Skeletal muscle satellite cell (primary cell): ENCODE measurements at regions not wholly inside any gene's neighbourhood (a gene's known extent, or its start where the extent isn't known, plus 50 kb on each side); places are given as distances from the start of the nearest gene placed in this dataset.
A peak's percentile ranks its signal among the peaks of the same experiment; 100 is the strongest.

Source experiments
- H3K27me3 ChIP-seq: 2 replicates; pipeline ENCODE4 v1.7.0; 2013; ENCODE audit warnings: low read length; ENCODE audit not compliant: control insufficient read depth, insufficient read depth
- H3K36me3 ChIP-seq: 2 replicates; pipeline ENCODE4 v1.7.0; 2013; ENCODE audit warnings: mild to moderate bottlenecking, control low read depth, low read length; ENCODE audit not compliant: insufficient read depth
- H3K4me1 ChIP-seq: 2 replicates; pipeline ENCODE4 v1.7.0; 2013; ENCODE audit warnings: low read length; ENCODE audit not compliant: control insufficient read depth, insufficient read depth
- H3K4me2 ChIP-seq: 2 replicates; pipeline ENCODE4 v1.7.0; 2013; ENCODE audit warnings: mild to moderate bottlenecking, low read length
- H3K4me3 ChIP-seq: 2 replicates; pipeline ENCODE4 v1.7.0; 2013; ENCODE audit warnings: low read length
- H3K9ac ChIP-seq: 2 replicates; pipeline ENCODE4 v1.7.0; 2013; ENCODE audit warnings: mild to moderate bottlenecking, low read depth, low read length, moderate library complexity
- H3K9me3 ChIP-seq: replicated peaks from 2 replicates; pipeline ENCODE4 v1.7.0; 2013; ENCODE audit warnings: mild to moderate bottlenecking, control low read depth, low read length

DNA sequence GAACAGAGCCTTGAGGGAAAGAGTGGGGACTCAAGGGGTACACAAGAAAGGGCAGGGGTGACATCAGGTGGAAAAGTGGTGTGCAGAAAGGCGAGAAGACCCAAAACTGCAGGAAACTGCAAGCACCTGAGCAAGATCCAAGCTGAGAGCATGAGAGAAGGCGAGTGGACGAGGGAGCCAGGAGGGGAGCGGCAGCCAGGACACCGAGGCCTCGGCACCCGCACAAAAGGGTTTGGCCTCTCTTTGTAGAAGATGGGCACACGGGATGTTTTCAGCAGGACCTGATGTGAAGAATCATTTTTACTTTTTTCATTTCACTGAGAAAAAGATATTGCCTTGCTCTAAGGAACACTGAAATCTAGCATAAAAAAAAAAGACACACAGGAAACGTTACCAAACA lies 82.1 kb upstream of the FOXQ1 start:
- H3K4me2 ChIP-seq, result no peak overlapping the region
- no peaks in the 10 kb centered on the region for H3K36me3 ChIP-seq
- H3K9me3 ChIP-seq, result no peaks in the 10 kb centered on the region
- H3K4me3 ChIP-seq, result no peak overlapping the region
- H3K4me1 ChIP-seq, result no peaks in the 10 kb centered on the region
- peaks cover 4% of the 10 kb centered on the region for H3K27me3 ChIP-seq
- H3K9ac ChIP-seq, result no peak overlapping the region

DNA sequence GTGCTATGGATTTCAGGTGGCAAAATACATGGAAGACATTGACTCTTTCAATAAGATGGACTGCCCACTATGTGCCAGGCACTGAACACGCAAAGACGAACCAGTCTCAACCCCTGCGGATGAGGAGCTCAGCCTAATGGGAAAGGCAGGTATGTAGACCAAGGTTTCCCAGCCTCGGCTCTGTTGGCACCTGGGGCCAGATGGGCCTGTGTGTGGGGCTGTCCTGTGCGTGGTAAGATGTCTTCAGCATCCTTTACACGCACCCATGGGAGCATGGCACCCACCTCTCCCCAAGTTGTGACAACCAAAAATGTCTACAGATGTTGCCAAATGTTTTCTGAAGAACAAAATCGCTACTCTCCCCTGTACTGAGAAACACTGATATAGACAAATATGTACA lies 82.6 kb upstream of the FOXQ1 start:
- H3K27me3 ChIP-seq, result peaks cover 4% of the 10 kb centered on the region
- H3K9me3 ChIP-seq, result no peaks in the 10 kb centered on the region
- H3K4me2 ChIP-seq, result no peak overlapping the region
- no peak overlapping the region for H3K9ac ChIP-seq
- no peaks in the 10 kb centered on the region for H3K36me3 ChIP-seq
- no peak overlapping the region for H3K4me3 ChIP-seq
- H3K4me1 ChIP-seq, result no peaks in the 10 kb centered on the region

DNA sequence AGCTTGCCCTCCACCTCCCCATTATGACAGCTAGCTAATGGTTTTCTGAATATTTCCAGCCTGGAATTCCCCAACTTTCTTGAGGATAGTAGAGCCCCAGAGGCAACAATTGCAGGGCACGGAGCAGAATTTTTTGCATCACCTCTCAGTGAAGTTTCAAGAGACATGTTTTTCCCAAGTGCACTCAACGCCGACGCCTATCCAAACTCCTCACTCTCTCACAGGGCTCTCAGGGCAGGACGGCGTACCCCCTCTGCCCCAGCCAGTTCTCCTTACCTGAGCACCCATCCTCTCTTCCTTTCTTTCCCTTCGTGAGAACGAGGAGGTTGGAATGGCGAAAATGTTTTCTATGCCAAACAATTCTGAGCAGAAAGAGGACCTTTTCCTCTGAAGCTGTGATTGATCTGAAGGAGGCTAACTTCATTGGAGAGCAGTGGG lies 83.1 kb upstream of the FOXQ1 start:
- H3K9ac ChIP-seq, result no peak overlapping the region
- no peak overlapping the region for H3K4me2 ChIP-seq
- no peaks in the 10 kb centered on the region for H3K9me3 ChIP-seq
- no peaks in the 10 kb centered on the region for H3K36me3 ChIP-seq
- H3K4me3 ChIP-seq, result no peak overlapping the region
- no peaks in the 10 kb centered on the region for H3K4me1 ChIP-seq
- H3K27me3 ChIP-seq, result peaks cover 4% of the 10 kb centered on the region

DNA sequence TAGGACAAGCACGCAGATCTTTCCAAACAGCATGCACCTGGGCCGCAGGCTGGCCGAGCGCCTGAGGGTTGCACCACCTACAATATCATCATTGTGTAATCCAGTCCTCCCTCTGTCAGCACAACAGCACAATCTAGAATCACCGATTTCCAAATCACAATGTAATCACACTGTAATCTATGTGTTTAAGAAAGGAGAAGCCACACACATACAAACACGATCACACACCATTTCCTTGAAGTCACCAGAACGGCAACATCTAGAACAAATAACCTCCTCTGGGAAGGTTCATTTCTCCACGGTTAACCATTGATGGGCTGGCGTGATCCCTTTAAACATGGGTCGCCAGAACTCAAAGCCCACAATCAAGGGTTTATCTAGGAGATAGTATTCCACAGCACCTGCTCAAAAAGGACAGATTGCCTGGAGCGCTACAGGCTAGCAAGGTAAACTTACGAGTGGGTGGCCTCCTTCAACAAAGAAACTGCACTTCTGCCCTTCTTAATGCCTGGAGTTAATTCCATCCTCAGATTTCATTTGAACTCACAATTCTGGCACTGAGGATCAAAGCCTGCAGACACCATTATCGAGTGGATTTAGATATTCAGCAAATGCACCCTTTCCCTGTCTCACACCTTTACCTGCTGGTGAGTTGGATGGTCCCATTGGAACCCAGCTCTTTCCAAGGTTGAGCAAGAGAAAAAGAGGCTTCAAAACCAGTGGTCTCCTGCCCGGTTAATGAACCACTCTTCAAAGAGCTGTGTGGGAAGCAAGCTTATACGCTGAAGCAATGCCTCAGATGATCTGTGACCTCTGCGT lies 83.8 kb upstream of the FOXQ1 start:
- Histone ChIP-seq H3K9me3 (no peaks in the 10 kb centered on the region), H3K36me3 (no peaks in the 10 kb centered on the region), H3K9ac (no peak overlapping the region), H3K27me3 (peaks cover 4% of the 10 kb centered on the region), H3K4me3 (no peak overlapping the region), H3K4me2 (no peak overlapping the region), H3K4me1 (no peaks in the 10 kb centered on the region)

DNA sequence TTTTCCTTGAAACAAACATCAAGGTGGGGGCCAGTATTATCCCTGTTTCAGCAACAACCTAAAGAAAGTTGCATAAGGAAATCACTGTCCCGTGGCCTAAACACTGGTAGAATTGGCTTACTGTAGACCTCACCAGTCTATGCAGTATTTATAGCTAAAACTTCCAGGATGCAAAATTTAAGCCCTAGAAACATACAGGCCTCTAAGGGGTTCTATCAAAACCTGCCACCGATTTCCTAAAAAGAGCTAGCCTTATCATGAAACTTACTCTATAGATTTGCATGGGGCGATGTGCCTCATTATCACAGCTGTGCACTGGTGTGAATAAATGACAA lies 84.3 kb upstream of the FOXQ1 start:
- Histone ChIP-seq H3K9me3 (no peaks in the 10 kb centered on the region), H3K4me3 (no peak overlapping the region), H3K27me3 (peaks cover 4% of the 10 kb centered on the region), H3K36me3 (no peaks in the 10 kb centered on the region), H3K4me1 (no peaks in the 10 kb centered on the region), H3K9ac (no peak overlapping the region), H3K4me2 (no peak overlapping the region)

DNA sequence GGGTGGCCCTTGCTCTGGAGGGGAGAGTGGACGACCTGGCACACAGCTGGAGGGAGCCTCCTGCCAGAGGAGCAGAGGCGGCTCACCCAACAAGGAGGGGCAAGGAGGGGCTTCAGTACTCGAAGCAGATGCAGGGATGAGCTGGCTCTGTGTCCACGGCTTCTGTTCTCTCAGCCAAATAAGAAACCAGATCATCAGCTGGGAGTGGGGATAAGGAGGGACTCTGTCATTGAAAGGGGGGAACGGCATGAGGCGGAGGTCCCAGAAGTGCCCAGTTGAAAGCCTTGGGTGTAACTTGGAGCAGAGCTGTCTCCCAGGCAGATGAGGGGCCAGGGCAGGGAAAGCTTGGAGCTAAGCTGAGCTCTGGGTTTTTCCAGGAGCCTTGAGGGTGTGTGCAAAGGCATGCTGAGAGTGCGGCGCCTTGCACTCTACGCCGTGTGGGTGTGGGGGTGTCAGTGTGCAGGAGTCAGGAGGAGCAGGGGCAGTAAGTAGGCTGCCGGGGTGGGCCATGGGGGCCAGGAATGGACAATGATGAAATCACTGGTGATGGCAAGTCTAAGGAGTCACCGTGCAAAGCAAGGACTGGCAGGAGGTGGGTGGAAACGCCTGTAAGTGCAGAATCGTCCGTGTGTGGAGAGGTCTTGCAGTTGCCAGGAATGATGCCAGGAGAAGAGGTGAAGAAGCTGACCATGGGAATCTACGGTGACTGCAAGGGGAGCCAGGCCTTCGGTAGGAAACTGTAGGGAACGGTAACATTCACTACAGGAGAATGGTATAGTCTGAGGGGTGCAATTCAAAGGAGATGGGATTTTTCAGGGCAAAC lies 85.4 kb upstream of the FOXQ1 start:
- Histone ChIP-seq H3K9me3 (no peaks in the 10 kb centered on the region), H3K4me1 (no peaks in the 10 kb centered on the region), H3K4me3 (no peak overlapping the region), H3K27me3 (peaks cover 4% of the 10 kb centered on the region), H3K9ac (no peak overlapping the region), H3K36me3 (no peaks in the 10 kb centered on the region), H3K4me2 (peak overlapping the region; percentile 19)

DNA sequence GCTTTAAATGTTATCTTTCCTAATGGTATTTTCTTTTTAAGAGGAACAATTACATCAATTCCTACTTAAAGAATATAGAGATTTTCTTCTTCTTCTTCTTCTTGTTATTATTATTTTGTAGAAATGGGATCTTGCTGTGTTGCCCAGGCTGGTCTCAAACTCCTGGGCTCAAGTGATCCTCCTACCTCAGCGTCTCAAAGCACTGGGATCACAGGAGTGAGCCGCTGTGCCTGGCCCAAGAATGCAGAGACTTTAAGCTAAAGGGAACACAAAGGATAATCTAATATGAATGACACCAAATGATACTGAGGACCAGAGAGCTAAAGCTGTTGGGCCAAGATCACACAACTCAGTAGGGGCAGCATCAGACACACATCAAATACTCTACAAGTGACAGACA lies 87.4 kb upstream of the FOXQ1 start:
- Histone ChIP-seq H3K36me3 (no peaks in the 10 kb centered on the region), H3K4me2 (no peak overlapping the region), H3K9me3 (no peaks in the 10 kb centered on the region), H3K27me3 (no peaks in the 10 kb centered on the region), H3K4me1 (no peaks in the 10 kb centered on the region), H3K4me3 (no peak overlapping the region), H3K9ac (no peak overlapping the region)

DNA sequence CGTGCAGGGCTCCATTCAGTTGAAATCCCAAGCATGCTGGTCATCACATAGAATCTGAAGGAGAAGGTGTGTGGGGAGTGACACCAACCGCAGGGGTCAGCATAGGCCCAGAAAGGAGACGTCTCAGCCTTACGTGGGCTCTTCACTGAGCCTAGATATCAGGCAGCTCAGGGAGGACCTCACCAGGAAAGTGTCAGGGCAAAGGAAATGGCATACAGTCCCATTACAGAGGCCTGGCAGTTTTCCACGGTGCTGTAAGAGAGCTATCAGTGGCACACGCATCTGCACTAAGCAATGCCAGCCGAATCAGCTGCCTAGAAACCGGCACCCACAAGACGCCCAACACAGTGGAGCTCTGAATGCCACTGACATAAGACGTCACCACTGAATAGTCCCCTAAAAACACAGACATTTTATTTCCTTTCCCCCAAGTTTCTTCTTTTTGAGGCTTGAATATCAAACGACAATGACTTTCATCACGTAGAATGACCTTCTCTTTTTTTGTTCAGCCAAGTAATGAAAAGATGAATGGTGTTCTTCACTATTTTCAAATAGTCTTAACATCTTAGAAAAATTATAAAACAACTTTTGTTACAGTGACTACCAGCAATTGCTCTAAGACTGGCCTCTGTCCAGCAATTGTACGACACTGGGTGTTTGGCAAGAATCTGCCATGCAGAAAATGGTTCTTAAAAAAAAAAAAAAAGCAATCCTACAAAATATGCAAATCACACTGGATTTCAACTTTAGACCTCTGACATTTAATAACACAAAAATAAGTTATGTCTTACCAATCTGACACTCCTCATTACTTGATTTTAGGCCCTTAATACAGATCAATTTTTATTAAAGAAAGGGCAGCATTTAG lies 88.9 kb upstream of the FOXQ1 start:
- Histone ChIP-seq H3K27me3 (no peaks in the 10 kb centered on the region), H3K4me1 (no peaks in the 10 kb centered on the region), H3K9ac (no peak overlapping the region), H3K4me3 (no peak overlapping the region), H3K36me3 (no peaks in the 10 kb centered on the region), H3K4me2 (no peak overlapping the region), H3K9me3 (no peaks in the 10 kb centered on the region)

DNA sequence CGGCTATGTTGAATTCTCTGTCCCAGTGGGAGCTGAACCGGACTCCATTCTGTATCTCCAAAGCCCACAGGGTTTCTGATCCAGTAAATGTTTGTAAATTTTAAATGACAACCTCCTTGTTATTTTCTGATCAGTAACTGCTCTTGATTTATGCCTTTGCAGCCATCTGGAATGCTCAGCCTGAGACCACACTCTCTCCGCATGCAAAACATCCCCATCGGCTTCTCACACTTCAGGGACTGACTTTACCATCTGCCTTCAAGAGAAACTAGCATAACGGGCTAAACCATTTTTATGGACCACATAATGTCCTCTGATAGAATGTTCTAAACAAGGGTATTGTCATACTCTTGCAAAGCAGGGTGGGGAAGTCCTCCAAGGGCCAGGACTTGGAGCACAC lies 94.5 kb upstream of the FOXQ1 start:
- no peaks in the 10 kb centered on the region for H3K9me3 ChIP-seq
- no peak overlapping the region for H3K9ac ChIP-seq
- no peaks in the 10 kb centered on the region for H3K36me3 ChIP-seq
- H3K4me2 ChIP-seq, result no peak overlapping the region
- H3K27me3 ChIP-seq, result no peaks in the 10 kb centered on the region
- no peak overlapping the region for H3K4me3 ChIP-seq
- H3K4me1 ChIP-seq, result no peaks in the 10 kb centered on the region

DNA sequence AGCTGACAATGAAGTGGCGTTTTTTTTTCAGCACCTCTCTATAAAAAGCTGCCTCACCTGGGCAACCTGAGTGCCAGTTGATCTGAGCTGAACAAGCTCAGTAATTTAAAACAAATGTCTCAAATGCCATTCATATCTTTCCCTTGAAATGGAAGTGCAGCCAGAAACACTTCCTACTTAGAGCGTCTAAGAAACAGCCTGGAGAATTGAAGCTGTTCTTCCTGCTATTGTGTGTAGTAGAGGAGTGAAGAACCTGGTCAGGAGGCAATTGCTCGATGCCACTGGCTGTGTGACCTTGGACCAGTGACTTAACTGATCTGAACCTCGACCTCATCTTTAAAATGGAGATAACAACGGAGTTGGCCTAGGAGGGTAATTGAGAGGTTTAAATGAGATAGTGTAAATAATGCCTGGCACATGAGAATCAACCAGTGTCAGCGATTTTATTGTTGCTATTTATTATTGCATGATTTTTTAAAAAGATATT lies 95.4 kb upstream of the FOXQ1 start:
- Histone ChIP-seq H3K4me2 (no peak overlapping the region), H3K36me3 (no peaks in the 10 kb centered on the region), H3K27me3 (no peaks in the 10 kb centered on the region), H3K9me3 (no peaks in the 10 kb centered on the region), H3K4me1 (no peaks in the 10 kb centered on the region), H3K4me3 (no peak overlapping the region), H3K9ac (no peak overlapping the region)

DNA sequence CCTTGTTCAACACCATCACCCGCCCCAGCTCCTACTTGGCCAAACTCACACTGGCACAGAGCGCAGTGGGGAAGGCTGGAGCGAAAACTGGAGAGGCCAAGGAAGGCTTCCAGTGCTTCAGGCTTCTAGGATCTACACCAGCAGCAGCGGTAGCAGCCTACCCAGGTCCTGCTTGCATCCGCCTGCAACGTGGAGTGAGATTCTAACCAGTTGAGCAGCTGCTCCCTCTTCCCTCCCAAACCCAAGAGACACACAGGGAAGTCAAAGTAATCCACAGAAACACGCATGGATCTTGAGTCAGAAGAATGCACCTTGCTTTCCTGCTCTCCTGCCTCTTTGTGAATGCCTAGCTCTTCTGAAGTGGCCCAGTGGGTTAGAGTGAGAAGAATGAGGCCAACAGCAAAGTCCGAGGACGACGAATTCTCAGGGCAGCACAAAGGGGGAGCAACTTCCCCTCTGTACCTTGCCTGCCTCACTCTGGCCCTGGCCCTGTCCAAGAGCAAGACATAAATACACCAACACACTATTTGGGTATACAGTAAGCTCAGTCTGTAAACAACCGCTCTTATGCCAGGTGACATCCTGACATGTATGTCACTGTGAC lies 95.9 kb upstream of the FOXQ1 start:
- Histone ChIP-seq H3K4me3 (no peak overlapping the region), H3K27me3 (no peaks in the 10 kb centered on the region), H3K9ac (no peak overlapping the region), H3K36me3 (no peaks in the 10 kb centered on the region), H3K9me3 (no peaks in the 10 kb centered on the region), H3K4me1 (no peaks in the 10 kb centered on the region), H3K4me2 (no peak overlapping the region)
